CD4-positive, alpha-beta T cell treated with Interferon alpha-2 for 1 hour (primary cell): ENCODE measurements at regions not wholly inside any gene's neighbourhood (a gene's known extent, or its start where the extent isn't known, plus 50 kb on each side); places are given as distances from the start of the nearest gene placed in this dataset.

Experiments
- DNase-seq, 2 donors: peaks; one replicate each; pipeline ENCODE4 v3.0.0-alpha.2; 2020 to 2022

DNA sequence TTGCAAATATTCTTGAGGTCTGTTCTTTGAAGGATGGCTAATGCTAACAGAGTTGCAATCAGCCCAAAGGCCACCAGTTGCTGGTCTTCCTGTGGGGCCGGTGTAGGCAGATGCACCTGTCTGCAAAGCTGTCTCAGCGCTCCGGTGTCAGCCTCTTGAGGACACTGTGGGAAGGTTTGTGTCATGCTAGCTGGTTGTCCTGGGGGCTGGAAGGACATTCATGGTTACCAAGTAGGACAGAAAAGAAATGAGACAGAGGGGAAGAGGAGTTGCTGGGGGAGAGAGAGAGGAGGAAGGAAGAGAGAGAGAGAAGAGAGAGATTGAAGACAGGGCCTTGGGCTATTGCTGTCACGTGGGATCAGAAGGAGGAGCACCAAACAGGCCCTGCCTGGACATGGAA lies 639.6 kb upstream of the HS6ST1 start:
- DNase-seq: no peak

DNA sequence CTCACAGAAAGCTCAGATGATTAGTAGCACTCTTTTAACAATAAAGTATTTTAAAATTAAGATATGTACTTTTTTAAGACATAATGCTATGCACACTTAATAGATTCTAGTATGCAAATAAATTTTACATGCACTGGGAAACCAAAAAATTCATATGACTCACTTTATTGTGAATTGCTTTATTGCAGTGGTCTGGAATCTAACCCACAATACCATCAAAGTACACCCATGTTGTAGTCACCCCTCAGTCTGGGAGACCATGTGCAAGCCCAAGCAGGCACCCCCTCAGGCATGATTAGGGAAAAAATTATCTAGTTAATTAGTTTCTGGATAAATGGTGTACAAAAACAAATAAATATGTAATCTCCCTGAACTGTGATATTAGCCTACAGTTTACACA lies 649.0 kb upstream of the HS6ST1 start:
- DNase-seq: no peak

DNA sequence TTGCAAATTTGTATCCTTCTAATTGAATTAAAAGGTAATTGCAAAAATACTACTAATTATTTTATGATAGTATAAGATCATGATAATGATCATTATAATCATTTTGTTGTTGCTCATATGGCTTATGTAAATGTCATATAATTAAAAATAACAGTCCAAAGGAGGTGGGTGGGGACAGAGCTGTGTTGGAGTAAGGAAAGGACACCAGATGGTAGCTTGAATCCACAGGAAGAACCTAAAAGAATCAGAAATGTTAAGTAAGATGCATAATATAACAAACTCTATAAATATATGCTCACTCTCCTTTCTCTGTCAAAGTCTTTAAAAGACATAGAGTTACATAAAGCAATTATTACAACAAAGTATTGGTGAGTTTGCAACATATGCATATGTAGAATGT lies 650.7 kb upstream of the HS6ST1 start:
- no peak for DNase-seq

DNA sequence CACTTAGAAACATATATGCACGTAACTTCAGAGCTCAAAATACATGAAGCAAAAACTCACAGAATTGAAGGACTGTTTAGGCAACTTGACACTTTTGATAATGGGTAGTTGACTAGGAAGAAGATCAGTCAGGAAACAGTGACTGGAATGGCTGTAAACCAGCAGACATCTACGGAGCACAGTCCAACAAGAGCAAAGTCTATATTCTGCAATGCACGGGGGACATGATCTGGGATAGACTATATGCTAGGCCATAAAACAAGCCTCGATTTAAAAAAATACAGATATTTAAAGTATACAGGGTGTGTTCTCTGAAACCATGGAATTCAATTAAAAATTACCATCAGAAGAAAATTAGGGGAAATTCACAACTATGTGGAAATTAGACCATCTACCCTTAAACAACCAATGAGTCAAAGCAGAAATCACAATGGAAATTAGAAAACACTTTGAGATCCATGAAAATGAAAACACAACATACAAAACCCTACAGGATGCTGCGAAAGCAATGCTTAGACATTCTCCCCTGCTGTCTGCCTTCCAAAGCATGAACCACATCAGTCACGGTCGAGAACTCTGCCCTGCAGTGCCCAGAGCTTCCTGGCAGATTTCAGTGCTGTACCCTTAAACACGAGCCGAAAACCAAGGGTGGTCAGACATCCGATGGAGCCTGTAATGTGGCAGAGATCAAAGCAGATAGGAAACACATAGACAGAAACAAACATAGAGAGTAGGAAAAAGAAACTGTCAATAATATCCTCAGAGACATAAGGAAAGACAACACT lies 651.9 kb upstream of the HS6ST1 start:
- no peak for DNase-seq

DNA sequence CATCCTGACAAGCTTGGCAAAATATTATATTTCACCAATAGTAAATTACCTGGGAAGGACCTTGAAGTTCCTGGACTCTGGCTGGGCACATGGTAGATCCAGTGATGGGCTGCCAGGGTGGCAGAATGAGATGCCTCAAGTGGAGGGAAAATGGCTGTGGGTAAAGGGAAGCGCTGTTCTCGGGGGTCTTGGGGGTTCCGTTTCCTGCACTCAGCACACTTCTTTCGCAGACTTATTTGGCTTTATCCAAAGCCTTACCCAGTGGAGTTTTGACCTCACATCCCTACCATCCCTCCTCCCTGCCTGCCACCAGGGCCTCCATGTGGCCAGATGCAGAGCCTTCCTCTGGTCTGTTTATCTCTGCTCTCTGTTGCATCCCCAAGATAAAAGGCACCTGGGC lies 654.9 kb upstream of the HS6ST1 start:
- no peak for DNase-seq

DNA sequence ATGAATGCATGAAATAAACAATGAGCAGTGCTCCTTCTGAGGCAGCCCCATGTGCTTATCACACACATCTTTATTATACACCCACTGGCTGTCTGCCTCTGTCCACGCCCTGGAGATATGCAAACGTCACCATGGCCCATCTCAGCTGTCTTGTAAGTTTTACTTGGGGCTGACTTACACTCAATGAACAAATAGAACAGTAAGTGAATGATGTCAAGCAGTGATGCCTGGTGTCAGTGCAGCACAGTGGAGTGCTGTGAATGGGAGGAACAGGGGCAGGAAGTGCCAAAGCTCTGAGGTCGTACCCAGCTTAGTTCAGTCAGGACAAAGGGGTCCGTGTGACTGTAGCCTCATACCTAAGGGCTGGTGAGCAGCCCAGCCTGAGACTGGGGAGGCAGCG lies 659.5 kb upstream of the HS6ST1 start:
- DNase-seq: no peak

DNA sequence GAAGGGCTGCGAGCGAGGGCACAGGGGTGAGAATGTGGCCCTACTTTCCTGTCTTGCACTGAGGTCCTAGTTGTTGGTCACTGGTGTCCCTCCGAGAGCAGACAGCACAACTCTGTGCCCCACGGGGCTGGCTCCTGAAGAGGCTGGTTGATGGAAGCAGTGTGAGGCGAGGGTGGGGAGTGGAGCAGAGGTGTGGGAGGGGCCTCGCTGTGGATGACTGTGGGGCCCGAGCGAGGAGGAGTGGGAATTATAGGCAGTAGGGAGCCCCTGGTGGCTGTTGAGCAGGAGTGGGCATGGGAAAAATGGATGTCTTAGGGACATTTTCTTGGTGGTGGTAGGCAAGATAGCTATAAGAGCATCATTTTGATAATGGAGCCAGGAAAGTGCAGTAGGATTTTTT lies 660.5 kb upstream of the HS6ST1 start:
- no peak for DNase-seq

DNA sequence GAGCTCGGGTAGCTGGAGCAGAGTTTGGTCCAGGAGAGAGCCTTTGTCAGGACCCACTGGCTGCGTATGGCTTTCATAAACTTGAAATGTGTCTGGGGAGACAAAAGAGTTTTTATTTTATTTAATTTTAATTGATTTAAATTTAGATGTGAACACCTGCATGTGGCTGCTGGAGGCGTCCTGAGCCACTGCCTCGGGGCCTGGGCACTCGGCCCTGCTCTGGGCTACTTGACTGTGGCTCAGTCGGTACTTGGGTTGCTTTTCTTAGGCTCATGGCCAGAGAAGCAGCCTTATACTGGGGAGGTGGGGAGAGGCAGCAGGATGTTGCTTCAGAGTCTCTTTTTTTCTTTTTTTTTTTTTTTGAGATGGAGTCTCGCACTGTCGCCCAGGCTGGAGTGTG lies 661.8 kb upstream of the HS6ST1 start:
- no peak for DNase-seq

DNA sequence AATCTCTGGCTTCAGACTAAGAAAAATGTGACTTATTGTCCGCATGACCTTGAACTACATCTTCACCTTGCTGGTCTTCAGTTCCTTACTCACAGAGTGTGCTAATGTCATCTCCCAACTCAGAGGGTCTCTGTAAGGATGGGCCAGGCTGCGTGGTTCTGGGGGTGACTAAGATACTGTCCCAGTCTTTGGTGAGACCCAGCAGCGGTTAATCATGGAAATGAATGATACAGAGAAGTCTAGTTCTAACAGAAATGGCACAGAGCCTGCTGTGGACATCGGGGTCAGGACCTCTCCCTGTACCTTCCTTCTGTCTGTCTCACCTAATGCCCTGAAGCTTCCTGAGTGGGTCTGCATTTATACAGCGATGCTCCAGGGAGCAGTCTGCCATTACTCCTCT lies 662.7 kb upstream of the HS6ST1 start:
- DNase-seq: no peak

DNA sequence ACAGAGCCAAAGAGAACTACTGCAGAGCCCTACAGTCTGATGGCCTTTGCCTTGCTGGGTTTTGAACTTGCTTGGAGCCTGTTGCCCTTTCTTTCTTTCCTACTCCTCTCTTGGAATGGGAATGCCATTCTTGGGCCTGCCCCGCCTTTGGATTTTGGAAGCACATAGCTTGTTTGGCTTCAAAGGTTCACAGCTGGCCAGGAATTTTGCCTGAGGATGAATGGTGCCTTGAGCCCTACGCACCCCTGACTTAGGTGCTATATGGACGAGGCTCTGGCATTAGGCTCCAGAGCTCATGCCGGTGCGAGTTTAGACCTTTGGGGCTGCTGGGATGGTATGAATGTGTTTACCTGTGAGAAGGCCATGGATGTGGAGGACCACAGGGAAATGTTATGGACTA lies 663.3 kb upstream of the HS6ST1 start:
- DNase-seq: no peak

DNA sequence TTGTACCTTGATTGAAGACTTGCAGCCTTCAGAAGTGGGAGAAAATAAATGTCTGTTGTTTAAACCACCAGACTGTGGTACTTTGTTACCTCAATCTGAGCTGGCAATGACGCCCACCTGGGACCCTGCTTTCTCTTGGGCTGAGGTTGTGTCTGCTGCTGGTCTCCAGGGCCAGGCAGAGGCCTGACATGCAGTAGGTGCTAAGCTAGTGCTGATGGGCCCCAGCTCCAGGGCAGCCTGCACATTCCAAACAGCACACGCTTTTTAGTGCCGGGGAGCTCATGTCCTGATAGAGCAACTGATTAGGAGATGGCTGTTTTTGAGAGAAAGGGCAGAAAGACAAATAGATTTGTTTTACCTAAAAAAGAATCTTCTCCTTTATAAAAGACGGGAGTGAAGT lies 664.0 kb upstream of the HS6ST1 start:
- no peak for DNase-seq

DNA sequence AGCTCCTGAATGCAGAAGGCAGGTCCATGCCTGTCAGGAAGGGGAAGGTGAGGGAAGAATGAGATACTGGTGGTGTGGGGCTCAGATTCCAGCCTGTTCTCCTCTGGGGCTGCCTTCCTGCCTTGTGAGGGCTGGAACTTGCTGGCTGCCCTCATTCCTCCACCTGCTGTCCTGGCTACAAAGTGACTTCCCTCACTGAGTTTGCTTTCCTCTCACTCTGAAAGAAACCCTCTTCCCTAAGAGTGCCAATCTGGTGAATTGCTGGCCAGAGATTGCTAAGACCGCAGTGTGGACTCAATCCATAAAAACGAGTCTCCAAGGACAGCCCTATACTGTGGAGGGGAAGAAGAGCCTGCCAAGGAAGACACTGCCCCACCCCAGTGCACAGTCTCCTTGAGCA lies 664.4 kb upstream of the HS6ST1 start:
- no peak for DNase-seq

DNA sequence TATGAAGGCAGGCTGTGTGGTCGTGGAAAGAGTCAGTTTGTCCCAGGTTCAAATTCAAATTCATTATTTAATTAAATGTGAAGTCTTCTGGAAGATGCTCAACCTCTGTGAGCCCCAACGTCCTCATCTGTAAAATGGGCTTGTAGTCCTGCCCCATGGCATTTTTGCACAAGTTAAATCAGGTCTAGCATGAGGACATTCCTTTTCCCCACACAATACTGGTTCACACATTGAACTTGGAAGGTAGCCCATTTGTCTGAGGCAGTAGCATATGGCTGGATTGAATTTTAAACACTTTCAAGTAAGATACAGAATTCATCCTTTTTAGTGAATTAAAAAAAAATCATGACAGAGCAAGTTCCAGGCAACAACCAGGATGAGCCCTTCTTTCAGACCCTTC lies 665.4 kb upstream of the HS6ST1 start:
- no peak for DNase-seq

DNA sequence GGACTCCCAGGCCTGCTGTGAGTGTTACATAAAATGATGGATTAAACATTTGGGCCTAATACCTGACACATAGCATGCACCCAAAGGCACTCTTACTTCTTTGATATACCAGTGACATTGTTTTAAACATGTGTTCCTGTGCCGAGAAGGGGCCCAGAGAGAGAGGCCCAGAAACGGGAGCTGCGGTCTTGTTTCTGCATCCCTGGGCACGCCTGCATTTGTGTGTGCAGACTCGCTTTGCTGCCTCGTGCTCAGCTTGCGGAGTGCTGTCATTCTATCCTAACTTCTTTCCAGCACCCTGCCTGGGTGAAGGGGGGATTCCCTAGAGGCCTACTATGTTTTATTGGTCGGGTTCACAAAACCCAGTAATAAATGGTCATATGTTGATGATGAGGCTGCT lies 666.2 kb upstream of the HS6ST1 start:
- no peak for DNase-seq

DNA sequence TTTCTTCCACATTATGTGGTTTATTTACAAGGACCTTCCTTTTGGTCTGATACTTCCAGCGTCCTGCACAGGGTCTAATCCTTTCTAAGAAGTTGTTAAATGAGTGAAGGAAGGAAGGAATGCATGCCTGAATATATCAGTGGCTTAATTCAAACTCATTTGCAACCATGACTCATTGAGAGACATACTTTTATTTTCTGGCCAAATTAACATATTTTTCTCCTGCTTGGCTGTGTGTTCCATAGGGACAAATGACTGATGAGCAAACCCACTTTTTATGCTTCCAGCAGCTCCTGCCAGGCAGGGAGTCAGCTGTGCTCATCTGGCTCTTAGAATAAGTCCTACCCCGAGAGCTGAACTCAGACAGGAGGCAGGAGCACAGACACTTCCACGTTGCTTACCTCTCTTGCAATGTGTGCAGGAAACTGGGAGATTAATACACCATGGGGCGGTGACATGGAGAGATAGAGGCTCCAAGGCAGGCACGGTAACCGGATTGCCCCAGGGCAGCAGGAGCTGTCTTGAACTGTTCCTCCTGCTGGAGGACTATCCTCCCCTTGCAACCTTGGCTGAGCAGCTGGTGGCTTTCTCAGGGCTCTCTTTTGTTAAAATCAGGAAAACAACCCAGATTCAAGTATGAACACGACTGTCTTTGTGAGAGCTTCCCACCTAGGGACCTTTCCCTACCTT lies 667.5 kb upstream of the HS6ST1 start:
- DNase-seq: no peak

DNA sequence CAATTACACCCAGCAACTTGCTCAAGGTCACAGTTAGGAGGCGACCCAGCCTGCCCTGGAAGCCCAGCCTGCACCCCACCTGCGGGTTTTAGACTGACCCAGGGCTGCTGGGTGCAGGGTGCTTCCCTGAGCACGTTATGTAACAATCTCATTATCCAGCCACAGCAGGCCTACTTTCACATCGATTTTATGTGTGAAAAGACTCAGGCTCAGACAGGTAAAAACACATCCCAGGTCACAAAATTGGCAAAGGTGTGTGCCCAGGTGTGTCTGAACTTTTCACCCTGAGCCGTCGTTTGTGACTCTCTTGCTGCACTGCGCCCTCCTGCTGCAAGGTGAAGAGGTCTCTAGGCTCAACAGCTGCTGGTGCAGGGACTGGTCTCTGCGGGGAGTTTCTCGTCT lies 668.2 kb upstream of the HS6ST1 start:
- no peak for DNase-seq

DNA sequence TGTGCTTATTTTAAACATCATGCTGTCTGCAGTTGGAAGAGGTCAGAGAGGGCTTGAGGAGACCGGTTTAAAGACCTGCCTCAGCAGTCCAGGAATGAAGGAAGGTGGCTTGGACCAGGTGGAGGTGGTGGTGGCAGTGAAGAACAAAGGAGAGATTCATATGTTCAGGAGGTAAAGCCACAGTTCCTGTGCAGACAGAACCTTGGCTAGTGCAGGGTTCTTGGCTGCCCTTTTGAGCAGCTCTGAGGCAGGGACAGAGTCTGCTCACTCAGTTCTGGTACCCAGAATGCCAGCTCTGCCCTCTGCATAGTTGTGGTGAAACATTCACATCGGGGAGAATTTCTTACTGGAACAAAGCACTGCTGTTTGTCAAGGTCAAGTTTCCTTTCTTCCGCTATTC lies 669.7 kb upstream of the HS6ST1 start:
- no peak for DNase-seq

DNA sequence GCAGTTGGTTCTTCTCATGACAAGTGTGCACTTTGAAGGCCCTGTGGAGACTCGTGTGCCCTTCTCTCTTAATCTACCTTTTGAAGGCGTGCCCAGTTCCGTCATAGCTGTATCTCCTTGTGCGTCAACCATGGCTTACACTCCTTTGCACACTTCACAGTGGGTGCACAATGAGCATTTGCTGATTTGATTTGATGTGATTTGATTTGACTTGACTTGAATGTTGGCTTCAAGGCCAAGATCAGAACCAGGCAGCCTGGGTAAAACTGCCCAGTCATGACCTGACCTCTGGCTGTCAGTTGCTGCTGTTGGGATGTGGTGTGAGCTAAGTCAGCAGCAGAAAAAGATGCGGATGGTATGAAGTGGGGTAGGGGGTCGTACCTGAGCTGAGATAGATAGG lies 670.3 kb upstream of the HS6ST1 start:
- no peak for DNase-seq

DNA sequence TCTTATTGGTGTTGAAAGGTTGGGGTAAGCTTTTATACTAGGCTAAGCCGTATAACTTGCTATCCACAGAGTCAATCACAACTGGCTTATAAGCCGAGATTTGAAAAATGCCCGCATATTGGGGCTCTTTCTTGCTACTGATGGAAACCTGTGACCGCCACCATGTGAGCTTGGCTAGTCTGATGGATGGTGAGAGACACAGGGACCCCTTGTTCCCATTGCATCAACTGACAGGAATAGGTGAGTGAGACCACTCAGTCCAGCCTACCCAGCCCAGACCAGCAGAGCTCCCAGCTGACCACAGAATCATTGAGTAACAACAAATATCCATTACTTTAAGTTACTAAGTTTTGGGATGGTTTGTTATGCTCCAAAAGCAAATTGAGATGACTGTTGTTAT lies 676.4 kb upstream of the HS6ST1 start:
- no peak for DNase-seq

DNA sequence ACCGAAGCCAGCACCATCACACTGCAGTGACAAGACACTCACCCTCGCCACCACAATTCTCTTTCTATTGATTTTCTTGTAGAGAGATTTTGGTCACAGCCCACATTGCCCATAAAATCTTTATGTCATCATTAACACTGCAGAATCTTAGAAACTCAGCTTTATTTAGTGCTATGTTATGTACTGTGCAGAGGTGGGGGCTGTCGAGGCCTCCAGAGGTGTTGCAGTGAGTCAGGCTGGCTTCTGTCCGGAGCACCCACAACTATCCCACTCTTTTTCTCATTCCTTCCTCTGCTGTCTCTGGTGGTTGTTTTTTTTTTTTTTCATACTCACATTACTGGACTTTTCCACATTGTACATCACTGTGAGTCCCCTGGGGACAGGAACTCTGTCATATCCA lies 677.4 kb upstream of the HS6ST1 start:
- no peak for DNase-seq

DNA sequence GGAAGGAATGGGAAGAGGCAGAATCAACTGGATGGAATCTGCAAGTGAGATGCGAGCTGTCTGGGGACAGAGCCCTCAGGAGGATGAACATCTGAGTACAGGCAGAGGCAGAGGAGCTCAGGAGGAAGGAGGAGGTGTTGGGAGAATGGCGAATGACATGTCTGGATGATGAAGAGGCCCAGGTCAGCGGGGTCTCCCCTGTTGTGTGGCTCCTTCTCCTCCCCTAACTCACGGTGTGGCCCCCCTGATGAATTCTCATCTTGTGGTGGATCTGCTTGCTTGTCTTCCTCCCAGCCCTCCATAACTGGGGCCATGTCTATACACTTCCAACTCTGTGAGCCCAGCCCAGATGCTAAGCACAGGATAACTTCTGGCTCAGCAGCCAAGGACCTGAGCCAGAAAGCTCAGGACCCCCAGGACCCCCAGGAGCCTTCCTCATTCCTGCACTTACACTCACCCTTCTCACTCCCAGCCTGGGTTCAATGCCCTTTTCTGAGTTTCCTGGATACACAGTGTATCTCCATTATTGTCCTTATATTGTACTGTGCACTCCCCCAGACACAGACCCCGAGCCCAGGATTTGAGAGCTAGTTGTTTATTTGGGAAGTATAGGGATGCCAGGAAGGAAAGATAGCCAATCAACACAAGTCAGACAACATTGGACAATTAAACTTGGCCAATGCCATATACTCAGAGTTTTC lies 678.6 kb upstream of the HS6ST1 start:
- DNase-seq: no peak

DNA sequence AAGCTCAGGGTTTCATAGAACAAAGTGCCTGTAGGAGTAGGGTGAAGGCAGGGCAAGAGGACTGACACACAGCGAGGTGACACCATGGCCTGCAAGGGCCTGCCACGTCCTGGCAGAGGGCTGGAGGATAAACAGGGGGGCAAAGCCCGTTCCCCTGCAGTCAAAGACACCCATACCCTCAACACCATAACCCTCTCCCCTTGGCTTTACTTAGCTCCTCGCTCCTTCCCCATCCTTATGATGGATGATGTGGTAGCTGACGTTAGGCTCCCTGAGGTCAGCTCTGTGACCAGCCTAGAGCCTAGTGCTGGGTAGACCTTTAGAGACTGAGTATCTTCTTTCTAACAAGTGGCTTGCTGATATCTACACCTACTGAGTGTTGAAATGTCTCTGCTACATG lies 683.3 kb upstream of the HS6ST1 start:
- no peak for DNase-seq

DNA sequence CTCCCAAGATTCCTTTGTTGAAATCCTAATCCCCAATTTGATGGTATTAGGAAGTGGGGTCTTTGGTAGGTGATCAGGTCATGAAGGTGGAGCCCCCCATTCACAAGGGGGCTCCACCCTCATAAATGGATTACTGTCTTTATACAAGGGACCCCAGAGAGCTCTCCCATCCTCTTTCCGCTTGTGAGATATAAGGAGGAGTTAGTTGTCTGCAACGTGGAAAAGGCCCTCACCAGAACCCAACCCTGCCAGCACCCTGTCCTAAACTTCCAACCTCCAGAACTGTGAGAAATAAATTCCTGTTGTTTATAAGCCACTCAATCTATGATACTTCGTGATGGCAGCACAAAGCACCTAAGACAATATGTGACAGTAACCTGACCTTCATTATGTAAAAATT lies 684.1 kb upstream of the HS6ST1 start:
- no peak for DNase-seq

DNA sequence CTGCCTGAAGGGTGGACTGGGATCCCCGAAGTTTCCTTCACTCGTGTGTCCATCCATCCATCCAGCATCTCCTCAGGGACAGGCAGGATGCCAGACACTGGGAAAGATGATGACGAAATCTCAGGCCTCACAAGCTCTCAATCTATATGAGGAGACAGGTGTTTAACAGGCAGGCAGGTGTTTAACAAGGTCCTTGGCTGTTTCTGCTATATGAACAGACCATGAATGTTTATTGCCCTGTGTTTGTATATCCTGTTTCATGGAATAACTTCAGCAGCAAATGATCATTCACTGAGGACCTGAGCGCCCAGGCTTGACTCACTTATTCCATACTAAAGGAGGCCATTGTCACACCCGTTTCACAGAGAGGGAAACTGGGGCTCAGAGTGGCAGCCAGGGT lies 685.8 kb upstream of the HS6ST1 start:
- DNase-seq: no peak
